GM08714 (cell line): ENCODE measurements at regions not wholly inside any gene's neighbourhood (a gene's known extent, or its start where the extent isn't known, plus 50 kb on each side); places are given as distances from the start of the nearest gene placed in this dataset.
"Not testable (repeated sequence)": the region's sequence is repeated elsewhere in the genome, so short reads cannot be mapped to it uniquely, and the experiment has no call there.

Source experiments
- H3K4me3 ChIP-seq: fragments of 200-500 bp; sonication (Bioruptor generic); 2 replicates; pipeline ENCODE4 v1.5.1; 2014; ENCODE audit warnings: mild to moderate bottlenecking, low read length, inconsistent platforms
- ZNF274 ChIP-seq: IDR thresholded peaks from 2 replicates; pipeline ENCODE4 v1.6.1; 2012; ENCODE audit warnings: mild to moderate bottlenecking, low read depth, low read length

DNA sequence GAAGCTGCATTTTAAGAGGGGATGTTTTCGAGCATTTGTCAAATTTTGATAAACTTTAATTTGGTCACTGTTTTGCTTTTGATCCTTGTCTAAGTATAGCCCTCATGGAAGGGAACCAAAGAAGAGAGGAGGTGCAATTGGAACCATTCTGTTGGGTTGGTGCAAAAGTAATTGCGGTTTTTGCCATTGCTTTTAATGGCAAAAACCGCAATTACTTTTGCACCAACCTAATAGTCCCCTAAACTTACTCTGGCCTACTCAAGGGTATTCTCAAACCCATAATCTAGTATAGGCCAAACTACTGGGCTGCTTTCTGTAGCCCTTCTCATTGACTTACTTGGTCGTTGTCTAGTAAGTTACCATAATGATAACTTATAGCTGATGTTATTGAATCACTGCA is 634.7 kb downstream of the MAFB start:
- no peak for TF ChIP-seq ZNF274
- H3K4me3 ChIP-seq, result no peak overlapping the region

DNA sequence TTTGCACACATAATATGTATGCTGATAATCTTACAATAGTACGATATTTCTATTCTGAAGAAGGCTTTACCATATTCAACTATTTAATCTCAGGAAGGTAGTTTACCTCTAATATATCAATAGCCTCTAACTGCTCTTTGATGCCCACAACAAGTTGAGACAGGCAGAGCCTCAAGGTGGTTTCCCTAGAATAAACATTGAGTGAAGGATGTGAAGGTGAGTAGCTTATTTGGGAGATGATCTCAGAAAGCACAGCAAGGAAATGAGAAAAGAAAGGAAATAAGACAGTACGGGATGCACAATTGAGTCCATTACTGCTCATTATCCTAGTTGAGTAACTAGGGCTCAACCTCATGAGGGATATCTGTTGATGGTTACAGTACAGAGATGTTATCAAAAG is 638.4 kb downstream of the MAFB start:
- H3K4me3 ChIP-seq, result no peak overlapping the region
- no peak for TF ChIP-seq ZNF274

DNA sequence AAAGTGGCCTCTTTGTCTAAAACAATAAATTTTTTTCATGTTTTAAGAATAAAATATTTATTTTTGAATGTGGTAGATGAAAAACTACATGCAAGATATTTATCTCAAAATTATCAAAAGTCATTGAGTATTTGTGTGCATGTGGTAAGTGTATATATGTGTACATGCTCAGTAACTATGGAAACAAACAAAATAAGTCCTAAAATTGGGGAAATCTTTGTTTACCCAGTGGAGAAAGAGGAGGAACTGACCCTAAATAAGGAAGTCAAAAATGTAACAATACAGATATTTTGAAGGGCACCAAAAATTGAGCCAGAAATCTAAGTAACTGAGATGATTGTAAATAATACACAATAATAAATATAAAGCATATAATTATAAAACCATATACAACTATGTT is 639.2 kb downstream of the MAFB start:
- no peak for TF ChIP-seq ZNF274
- H3K4me3 ChIP-seq, result no peak overlapping the region

DNA sequence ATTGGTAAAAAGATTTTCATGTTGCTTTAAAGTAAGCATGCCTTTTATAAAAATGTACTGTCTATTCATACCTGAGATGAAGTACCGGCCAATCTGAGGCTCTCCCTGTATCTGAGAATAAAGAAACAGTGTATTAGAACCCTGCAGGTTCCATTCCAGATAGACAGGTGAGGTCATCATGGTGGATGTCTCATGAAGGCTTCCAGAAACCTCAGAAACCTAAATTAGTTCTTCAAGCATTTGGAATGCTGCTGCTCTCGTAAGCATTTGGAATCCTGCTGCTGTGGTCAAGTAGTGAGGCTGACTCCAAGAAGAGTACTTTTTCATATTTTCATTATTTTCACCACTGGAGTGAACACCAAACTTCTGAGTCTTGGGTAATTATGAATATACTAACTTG is 642.3 kb downstream of the MAFB start:
- TF ChIP-seq ZNF274, result no peak
- no peak overlapping the region for H3K4me3 ChIP-seq

GRCh38 chr20:40037511-40037910 is 651.5 kb downstream of the MAFB start:
- H3K4me3 ChIP-seq, result no peak overlapping the region
- no peak for TF ChIP-seq ZNF274

DNA sequence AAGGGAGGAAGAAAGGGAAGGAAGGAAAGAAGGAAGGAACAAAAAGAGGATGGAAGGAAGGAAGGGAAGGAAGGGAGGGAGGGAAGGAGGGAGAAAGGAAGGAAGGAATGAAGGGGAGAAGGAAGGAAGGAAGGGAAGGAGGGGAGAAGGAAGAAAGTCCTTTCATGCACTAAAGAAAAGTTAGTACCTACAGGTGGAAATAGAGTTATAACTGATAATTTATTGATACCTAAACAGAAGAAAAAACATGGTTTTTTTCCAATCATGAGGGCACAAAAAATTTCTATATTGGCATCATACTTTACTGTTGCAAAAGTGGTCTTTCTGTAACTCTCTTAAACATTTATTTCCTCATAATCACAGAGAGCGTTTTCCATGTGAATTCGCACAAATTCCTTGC is 659.4 kb downstream of the MAFB start:
- H3K4me3 ChIP-seq, result no peak overlapping the region
- no peak for TF ChIP-seq ZNF274

DNA sequence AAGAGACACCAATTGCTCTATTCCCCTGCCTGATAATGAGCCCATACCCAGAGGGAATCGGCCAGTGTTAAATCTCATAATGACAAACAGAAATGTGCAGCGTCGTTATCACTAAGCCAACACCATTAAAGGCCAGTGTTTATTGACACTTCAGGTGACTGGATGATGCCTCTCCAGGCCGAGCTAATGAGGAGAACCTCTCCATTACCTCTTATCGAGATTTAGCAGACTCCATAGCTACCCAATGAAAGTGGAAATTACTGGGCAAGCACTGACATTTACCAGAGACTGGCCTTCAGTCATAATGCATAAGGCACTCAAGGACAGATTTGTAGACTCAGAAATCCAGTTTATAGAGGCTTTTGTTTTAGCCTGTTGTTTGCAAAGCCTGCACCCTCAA is 669.5 kb downstream of the MAFB start:
- H3K4me3 ChIP-seq, result no peak overlapping the region
- TF ChIP-seq ZNF274, result no peak

- TF ChIP-seq ZNF274, result no peak
- no peak overlapping the region for H3K4me3 ChIP-seq
Observed at GRCh38 chr20:40017765-40018164, 671.3 kb downstream of the MAFB start.

DNA sequence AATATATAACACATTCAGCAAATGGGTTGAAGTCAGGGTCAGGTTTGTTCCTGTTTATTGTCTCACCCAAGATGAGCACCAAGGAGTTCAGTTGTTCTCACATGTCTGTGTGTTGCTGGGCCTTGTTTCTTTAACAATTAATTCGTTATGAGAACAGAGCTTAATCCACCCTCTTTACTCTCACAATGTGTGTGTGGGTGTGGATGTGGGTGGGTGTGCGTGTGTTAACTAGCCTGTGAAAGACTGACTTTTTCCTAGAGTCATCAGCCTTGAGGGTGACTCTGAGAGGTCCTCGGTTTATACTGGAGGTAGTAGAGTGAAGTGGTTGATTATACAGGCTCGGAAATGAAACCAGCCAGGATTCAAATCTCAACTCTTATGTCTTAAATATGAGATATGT is 672.1 kb downstream of the MAFB start:
- no peak for TF ChIP-seq ZNF274
- H3K4me3 ChIP-seq, result no peak overlapping the region

- H3K4me3 ChIP-seq, result no peak overlapping the region
- no peak for TF ChIP-seq ZNF274
Observed at GRCh38 chr20:40016392-40016791, 672.6 kb downstream of the MAFB start.

GRCh38 chr20:40012026-40012425 is 677.0 kb downstream of the MAFB start:
- H3K4me3 ChIP-seq, result not testable (repeated sequence)

DNA sequence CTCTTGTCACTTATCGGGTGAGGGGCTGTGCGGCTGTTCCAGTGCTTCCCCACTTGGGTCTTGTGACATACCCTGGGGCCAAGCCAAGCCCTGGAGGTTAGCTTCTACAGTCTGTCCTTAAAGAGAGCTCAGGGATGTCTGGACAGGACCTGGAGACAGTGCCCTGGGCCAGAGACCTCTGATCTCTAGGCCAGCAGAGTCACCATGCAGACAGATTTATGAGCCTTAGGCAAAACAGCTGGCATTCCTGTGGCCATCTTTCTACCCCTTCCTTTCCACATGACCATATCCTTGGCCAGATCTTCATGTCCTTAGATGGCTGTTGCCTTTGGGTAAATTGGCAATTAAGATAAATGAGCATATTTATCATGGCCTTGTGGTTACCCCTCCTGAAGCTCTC is 678.6 kb downstream of the MAFB start:
- H3K4me3 ChIP-seq, result no peak overlapping the region
- no peak for TF ChIP-seq ZNF274

- TF ChIP-seq ZNF274, result no peak
- no peak overlapping the region for H3K4me3 ChIP-seq
Observed at GRCh38 chr20:40009542-40009941, 679.5 kb downstream of the MAFB start.

- H3K4me3 ChIP-seq, result no peak overlapping the region
- no peak for TF ChIP-seq ZNF274
Observed at GRCh38 chr20:40008177-40008576, 680.9 kb downstream of the MAFB start.

DNA sequence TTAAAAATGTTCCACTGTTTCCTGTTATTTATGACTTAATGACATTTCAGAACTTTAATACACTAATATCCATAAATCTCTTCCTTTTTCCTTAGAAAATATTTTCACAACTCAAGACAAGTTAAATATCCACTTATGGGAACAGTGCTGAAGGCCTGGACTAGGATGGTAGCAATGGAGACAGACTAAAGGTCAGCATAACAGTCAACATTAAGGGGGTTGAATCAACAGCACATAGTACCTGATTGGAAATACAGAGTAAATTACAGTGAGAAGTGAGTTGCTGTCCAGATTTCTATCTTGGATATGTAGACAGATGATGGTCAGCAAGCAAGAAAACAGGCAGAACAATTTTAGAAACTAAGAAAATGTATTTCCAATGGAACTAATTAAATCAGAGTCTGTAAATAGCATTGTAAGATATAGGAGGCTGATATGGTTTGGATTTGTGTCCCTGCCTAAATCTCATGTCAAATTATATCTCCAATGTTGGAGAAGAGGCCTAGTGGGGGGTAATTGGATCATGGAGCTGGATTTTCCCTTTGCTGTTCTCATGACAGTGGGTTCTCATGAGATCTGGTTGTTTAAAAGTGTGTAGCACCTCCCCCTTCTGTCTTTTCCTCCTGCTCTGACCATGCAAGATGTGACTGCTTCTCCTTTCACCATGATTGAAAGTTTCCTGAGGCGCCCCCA is 682.7 kb downstream of the MAFB start:
- TF ChIP-seq ZNF274, result no peak

DNA sequence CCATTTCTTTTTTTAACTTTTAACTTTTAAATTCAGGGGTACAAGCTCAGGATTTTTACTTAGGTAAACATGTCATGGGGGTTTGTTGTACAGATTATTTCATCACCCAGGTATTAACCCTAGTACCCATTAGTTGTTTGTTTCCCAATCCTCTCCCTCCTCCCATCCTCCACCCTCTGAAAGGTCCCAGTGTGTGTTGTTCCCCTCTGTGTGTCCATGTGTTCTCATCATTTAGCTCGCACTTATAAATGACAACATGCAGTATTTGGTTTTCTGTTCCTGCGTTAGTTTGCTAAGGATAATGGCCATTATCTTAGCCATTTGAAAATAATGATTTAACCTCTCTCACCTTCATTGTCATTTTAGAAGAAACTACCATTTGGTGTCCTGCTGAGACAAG is 684.9 kb downstream of the MAFB start:
- not testable (repeated sequence) for H3K4me3 ChIP-seq

More for the DNA sequence above, 682.7 kb downstream of the MAFB start:
- H3K4me3 ChIP-seq, result no peak overlapping the region

GRCh38 chr20:39993742-39994141 is 695.3 kb downstream of the MAFB start:
- H3K4me3 ChIP-seq, result no peak overlapping the region
- no peak for TF ChIP-seq ZNF274
